IMR-90 (cell line): ENCODE measurements at regions not wholly inside any gene's neighbourhood (a gene's known extent, or its start where the extent isn't known, plus 50 kb on each side); places are given as distances from the start of the nearest gene placed in this dataset.

ENCODE experiments used
- ATAC-seq: fragments of 200-7000 bp; cut with Tn5 transposase; 2 replicates; pipeline ENCODE4 v1.9.1; 2020; ENCODE audit warnings: low read depth, mild to moderate bottlenecking, moderate library complexity
- BruUV-seq: library from RNA; stranded (reverse); fragments of 400-500 nt; replicated peaks from 2 replicates; lab custom pipeline; 2021; lab: Mats Ljungman, UMichigan
- CTCF ChIA-PET: fragments of 300-600 bp; formaldehyde crosslinking; extraction: SDS; loops from one replicate; lab custom pipeline; 2021; ENCODE audit warnings: antibody characterized with exemption; lab: Yijun Ruan, JAX
- POLR2A ChIA-PET: fragments of 300-600 bp; sonication (Branson Sonifier 250); formaldehyde crosslinking; loops from one replicate; lab custom pipeline; 2022; ENCODE audit warnings: antibody characterized with exemption; ENCODE audit not compliant: unreplicated experiment; lab: Charles Lee
- DNase-seq: peaks from one replicate; pipeline ENCODE4 v3.0.0; 2013
- H2AFZ ChIP-seq: replicated peaks from 2 replicates; pipeline ENCODE3; 2013; ENCODE audit warnings: low read length, mild to moderate bottlenecking; ENCODE audit not compliant: poor library complexity
- H2AK5ac ChIP-seq: 2 replicates; pipeline ENCODE4 v1.6.1; 2013; ENCODE audit warnings: low read depth, low read length, inconsistent platforms
- H2AK9ac ChIP-seq: replicated peaks from 2 replicates; pipeline ENCODE3; 2013; ENCODE audit warnings: mild to moderate bottlenecking, low read depth, low read length, moderate library complexity; ENCODE audit not compliant: poor library complexity
- H2BK120ac ChIP-seq: 2 replicates; pipeline ENCODE4 v1.6.1; 2013; ENCODE audit warnings: low read depth, low read length, inconsistent platforms
- H2BK15ac ChIP-seq: 3 replicates; pipeline ENCODE4 v1.6.1; 2013; ENCODE audit warnings: low read depth, low read length, inconsistent platforms
- H2BK20ac ChIP-seq: 2 replicates; pipeline ENCODE4 v1.6.1; 2013; ENCODE audit warnings: low read depth, mild to moderate bottlenecking, inconsistent platforms, low read length, moderate library complexity
- H2BK5ac ChIP-seq: 2 replicates; pipeline ENCODE4 v1.6.1; 2013; ENCODE audit warnings: mild to moderate bottlenecking, low read depth, low read length, inconsistent platforms; ENCODE audit not compliant: poor library complexity, severe bottlenecking
- H3K14ac ChIP-seq: replicated peaks from 2 replicates; pipeline ENCODE4 v1.6.1; 2013; ENCODE audit warnings: low read depth, low read length, inconsistent platforms
- H3K18ac ChIP-seq: 2 replicates; pipeline ENCODE4 v1.6.1; 2013; ENCODE audit warnings: low read depth, low read length, control low read depth
- H3K23ac ChIP-seq: 2 replicates; pipeline ENCODE4 v1.6.1; 2013; ENCODE audit warnings: low read depth, low read length, inconsistent platforms
- H3K27ac ChIP-seq: 2 replicates; pipeline ENCODE4 v1.5.1; 2013; ENCODE audit warnings: mild to moderate bottlenecking, control low read depth, low read length; ENCODE audit not compliant: insufficient read depth
- H3K27me3 ChIP-seq: 2 replicates; pipeline ENCODE4 v1.6.1; 2013; ENCODE audit warnings: low read length; ENCODE audit not compliant: control insufficient read depth, insufficient read depth
- H3K36me3 ChIP-seq: 2 replicates; pipeline ENCODE4 v1.6.1; 2013; ENCODE audit warnings: low read length, mixed read lengths; ENCODE audit not compliant: control insufficient read depth, insufficient read depth
- H3K4ac ChIP-seq: 2 replicates; pipeline ENCODE4 v1.6.1; 2013; ENCODE audit warnings: low read depth, low read length, inconsistent platforms
- H3K4me1 ChIP-seq: 2 replicates; pipeline ENCODE4 v1.6.1; 2013; ENCODE audit warnings: low read length, mixed read lengths; ENCODE audit not compliant: control insufficient read depth, insufficient read depth
- H3K4me2 ChIP-seq: 2 replicates; pipeline ENCODE4 v1.6.1; 2013; ENCODE audit warnings: low read depth, mild to moderate bottlenecking, control low read depth, low read length, moderate library complexity
- H3K4me3 ChIP-seq: 2 replicates; pipeline ENCODE4 v1.5.1; 2013; ENCODE audit warnings: low read depth, mild to moderate bottlenecking, control low read depth, low read length, moderate library complexity; ENCODE audit not compliant: insufficient read depth
- H3K56ac ChIP-seq: 2 replicates; pipeline ENCODE4 v1.6.1; 2013; ENCODE audit warnings: low read length, inconsistent platforms; ENCODE audit not compliant: insufficient read depth; ENCODE audit errors: extremely low read depth
- H3K79me1 ChIP-seq, 2 experiments: 2 replicates each; pipeline ENCODE4 v1.6.1; 2013; ENCODE audit warnings: low read length in 2 of 2, inconsistent platforms in 1 of 2, low read depth in 1 of 2
- H3K9ac ChIP-seq: 2 replicates; pipeline ENCODE4 v1.6.1; 2013; ENCODE audit warnings: low read depth, low read length, control low read depth
- H3K9me1 ChIP-seq: 2 replicates; pipeline ENCODE4 v1.6.1; 2013; ENCODE audit warnings: low read length, inconsistent platforms; ENCODE audit not compliant: insufficient read depth
- H3K9me3 ChIP-seq: 2 replicates; pipeline ENCODE4 v1.6.1; 2013; ENCODE audit warnings: low read length; ENCODE audit not compliant: control insufficient read depth, insufficient read depth
- H4K20me1 ChIP-seq: 2 replicates; pipeline ENCODE4 v1.6.1; 2013; ENCODE audit warnings: low read length, inconsistent platforms; ENCODE audit not compliant: insufficient read depth
- H4K5ac ChIP-seq: 2 replicates; pipeline ENCODE4 v1.6.1; 2013; ENCODE audit warnings: mild to moderate bottlenecking, low read depth, low read length, control low read depth
- H4K8ac ChIP-seq, 2 experiments: 2 replicates each; pipeline ENCODE4 v1.6.1; 2013; ENCODE audit warnings: low read depth in 2 of 2, low read length in 2 of 2, control low read depth in 1 of 2, inconsistent platforms in 1 of 2
- H4K91ac ChIP-seq: 2 replicates; pipeline ENCODE4 v1.6.1; 2013; ENCODE audit warnings: low read depth, low read length, inconsistent platforms; ENCODE audit not compliant: insufficient read depth
- BHLHE40 ChIP-seq: fragments of 150-350 bp; IDR thresholded peaks from 2 replicates; pipeline ENCODE4 v1.6.1; 2016; ENCODE audit warnings: mild to moderate bottlenecking, low read depth, low read length
- CEBPB ChIP-seq: IDR thresholded peaks from 2 replicates; pipeline ENCODE4 v1.6.1; 2012; ENCODE audit warnings: low read depth, low read length, improper control_type of control experiment
- CHD1 ChIP-seq: IDR thresholded peaks from 2 replicates; pipeline ENCODE4 v1.6.1; 2012; ENCODE audit warnings: low read depth, low read length, improper control_type of control experiment
- FOS ChIP-seq: fragments of 150-350 bp; IDR thresholded peaks from 2 replicates; pipeline ENCODE4 v1.6.1; 2016; ENCODE audit warnings: low read depth, low read length
- MAFK ChIP-seq: IDR thresholded peaks from 2 replicates; pipeline ENCODE4 v1.6.1; 2012; ENCODE audit warnings: low read depth, low read length, improper control_type of control experiment
- MAZ ChIP-seq: IDR thresholded peaks from 2 replicates; pipeline ENCODE4 v1.6.1; 2012; ENCODE audit warnings: low read depth, mild to moderate bottlenecking, low read length, improper control_type of control experiment, moderate library complexity, borderline replicate concordance
- MXI1 ChIP-seq: IDR thresholded peaks from 2 replicates; pipeline ENCODE4 v1.6.1; 2012; ENCODE audit warnings: low read depth, mild to moderate bottlenecking, low read length, moderate library complexity, borderline replicate concordance
- NFE2L2 ChIP-seq: fragments of 150-350 bp; IDR thresholded peaks from 2 replicates; pipeline ENCODE4 v1.6.1; 2016; ENCODE audit warnings: low read depth, mild to moderate bottlenecking, low read length
- POLR2A ChIP-seq: IDR thresholded peaks from 2 replicates; pipeline ENCODE4 v1.6.1; 2012; ENCODE audit warnings: mild to moderate bottlenecking, low read depth, low read length
- RAD21 ChIP-seq: IDR thresholded peaks from 2 replicates; pipeline ENCODE4 v1.6.1; 2012; ENCODE audit warnings: low read length, improper control_type of control experiment
- RCOR1 ChIP-seq: IDR thresholded peaks from 2 replicates; pipeline ENCODE4 v1.6.1; 2012; ENCODE audit warnings: mild to moderate bottlenecking, low read length, improper control_type of control experiment; ENCODE audit not compliant: insufficient replicate concordance
- RFX5 ChIP-seq: IDR thresholded peaks from 2 replicates; pipeline ENCODE4 v1.8.0; 2012; ENCODE audit warnings: low read depth, mild to moderate bottlenecking, low read length, moderate library complexity
- SMC3 ChIP-seq: fragments of 150-350 bp; IDR thresholded peaks from 2 replicates; pipeline ENCODE4 v1.6.1; 2016; ENCODE audit warnings: low read depth, mild to moderate bottlenecking, antibody characterized with exemption, low read length, moderate library complexity
- WGBS, 2 experiments: methylation state at CpG; one replicate each; pipeline versions ENCODE4 v1.1.5 to v1.1.7; 2013; ENCODE audit warnings: missing lambda C conversion rate in 2 of 2; ENCODE audit not compliant: insufficient read length in 1 of 2; ENCODE audit errors: extremely low coverage in 2 of 2; 5-methylcytosine and 5-hydroxymethylcytosine counted together
- dilution Hi-C: fragments of 300-500 bp; cut with HindIII; formaldehyde crosslinking; loops from one replicate; pipeline ENCODE4 v1.14.3; 2018; ENCODE audit warnings: low sequenced_read_pairs; ENCODE audit not compliant: unreplicated experiment
- in situ Hi-C: fragments of 300-500 bp; cut with MboI; formaldehyde crosslinking; loops from 3 replicates; pipeline ENCODE4 v1.14.3; 2019; ENCODE audit warnings: low sequenced_read_pairs, inconsistent platforms, mixed read lengths
- intact Hi-C: fragments of 100-400 bp; cut with micrococcal nuclease; formaldehyde crosslinking; loops from 2 replicates; pipeline ENCODE4 v1.10.0; 2022
- TF ChIP-seq, protein P1 (sequence below): fragments of 150-350 bp; IDR thresholded peaks from 2 replicates; pipeline ENCODE4 v1.6.1; 2016; ENCODE audit warnings: low read depth, mild to moderate bottlenecking, low read length, moderate library complexity, borderline replicate concordance
- TF ChIP-seq, protein P2 (sequence below): fragments of 150-350 bp; IDR thresholded peaks from 2 replicates; pipeline ENCODE4 v1.6.1; 2017; ENCODE audit warnings: mild to moderate bottlenecking, antibody characterized with exemption, low read length, low read depth
- TF ChIP-seq, protein P3 (sequence below): conservative IDR thresholded peaks from 2 replicates; pipeline ENCODE4 v1.5.1; 2012; ENCODE audit warnings: mild to moderate bottlenecking, low read depth, low read length, improper control_type of control experiment

DNA sequence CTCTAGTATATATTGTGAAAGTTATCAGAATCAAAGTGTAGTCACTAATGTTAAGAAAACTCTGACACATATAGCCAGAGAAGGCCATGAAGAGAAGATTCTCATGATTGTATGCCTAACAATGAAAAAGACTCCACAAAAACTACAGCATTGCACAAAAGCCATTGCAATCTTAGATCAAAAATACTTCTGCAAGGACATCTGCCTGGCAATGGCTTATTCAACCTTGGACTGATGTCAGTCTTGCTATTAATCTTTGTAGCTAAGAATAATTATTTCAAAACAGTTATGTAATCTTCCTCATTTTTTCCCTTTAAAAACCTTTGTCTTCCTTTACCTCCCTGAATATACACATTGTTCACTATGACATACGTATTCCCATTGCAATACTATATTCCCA is 55.3 kb upstream of the SLC36A4 start:
- BruUV-seq: no TSS peak
- H3K9me1 ChIP-seq: no peaks in the 10 kb centered on the region

More for the DNA sequence above, 55.3 kb upstream of the SLC36A4 start:
- no peak overlapping the region for H2BK5ac ChIP-seq
- H4K20me1 ChIP-seq: no peaks in the 10 kb centered on the region
- H3K9me3 ChIP-seq: no peaks in the 10 kb centered on the region
- no peak overlapping the region for H2AK9ac ChIP-seq
- H4K5ac ChIP-seq: no peak overlapping the region
- ChIA-PET POLR2A (no interaction called here), CTCF (no interaction called here)
- no peak overlapping the region for H3K14ac ChIP-seq
- no peak overlapping the region for H2BK120ac ChIP-seq
- no peaks in the 10 kb centered on the region for H3K4me1 ChIP-seq
- H3K36me3 ChIP-seq: no peaks in the 10 kb centered on the region
- no peak overlapping the region for H2AK5ac ChIP-seq
- H3K4me3 ChIP-seq: no peak overlapping the region
- H3K56ac ChIP-seq: no peak overlapping the region
- H3K18ac ChIP-seq: no peak overlapping the region
- intact Hi-C loops (no loop called here), in situ Hi-C loops (no loop called here), dilution Hi-C loops (no loop called here)
- no peak overlapping the region for H3K23ac ChIP-seq
- WGBS, 2 experiments: no CpG with 5 or more reads among the region's 1 CpG
- ATAC-seq: no peak
- H3K4me2 ChIP-seq: no peak overlapping the region
- H4K8ac ChIP-seq: no peak overlapping the region
- H4K91ac ChIP-seq: no peak overlapping the region
- no peak overlapping the region for H3K27ac ChIP-seq
- no peak for DNase-seq
- peaks cover 2% of the 10 kb centered on the region for H3K27me3 ChIP-seq
- H3K9ac ChIP-seq: no peak overlapping the region
- TF ChIP-seq MXI1: no peak
- no peak for TF ChIP-seq NFE2L2
- TF ChIP-seq, protein P1, sequence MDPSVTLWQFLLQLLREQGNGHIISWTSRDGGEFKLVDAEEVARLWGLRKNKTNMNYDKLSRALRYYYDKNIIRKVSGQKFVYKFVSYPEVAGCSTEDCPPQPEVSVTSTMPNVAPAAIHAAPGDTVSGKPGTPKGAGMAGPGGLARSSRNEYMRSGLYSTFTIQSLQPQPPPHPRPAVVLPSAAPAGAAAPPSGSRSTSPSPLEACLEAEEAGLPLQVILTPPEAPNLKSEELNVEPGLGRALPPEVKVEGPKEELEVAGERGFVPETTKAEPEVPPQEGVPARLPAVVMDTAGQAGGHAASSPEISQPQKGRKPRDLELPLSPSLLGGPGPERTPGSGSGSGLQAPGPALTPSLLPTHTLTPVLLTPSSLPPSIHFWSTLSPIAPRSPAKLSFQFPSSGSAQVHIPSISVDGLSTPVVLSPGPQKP: no peak
- TF ChIP-seq BHLHE40: no peak
- no peak for TF ChIP-seq MAZ
- no peak for TF ChIP-seq RFX5
- TF ChIP-seq RCOR1: no peak
- TF ChIP-seq MAFK: no peak
- no peak for TF ChIP-seq POLR2A
- TF ChIP-seq SMC3: no peak
- no peak for TF ChIP-seq CEBPB
- TF ChIP-seq, protein P2, sequence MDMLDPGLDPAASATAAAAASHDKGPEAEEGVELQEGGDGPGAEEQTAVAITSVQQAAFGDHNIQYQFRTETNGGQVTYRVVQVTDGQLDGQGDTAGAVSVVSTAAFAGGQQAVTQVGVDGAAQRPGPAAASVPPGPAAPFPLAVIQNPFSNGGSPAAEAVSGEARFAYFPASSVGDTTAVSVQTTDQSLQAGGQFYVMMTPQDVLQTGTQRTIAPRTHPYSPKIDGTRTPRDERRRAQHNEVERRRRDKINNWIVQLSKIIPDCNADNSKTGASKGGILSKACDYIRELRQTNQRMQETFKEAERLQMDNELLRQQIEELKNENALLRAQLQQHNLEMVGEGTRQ: no peak
- TF ChIP-seq, protein P3, sequence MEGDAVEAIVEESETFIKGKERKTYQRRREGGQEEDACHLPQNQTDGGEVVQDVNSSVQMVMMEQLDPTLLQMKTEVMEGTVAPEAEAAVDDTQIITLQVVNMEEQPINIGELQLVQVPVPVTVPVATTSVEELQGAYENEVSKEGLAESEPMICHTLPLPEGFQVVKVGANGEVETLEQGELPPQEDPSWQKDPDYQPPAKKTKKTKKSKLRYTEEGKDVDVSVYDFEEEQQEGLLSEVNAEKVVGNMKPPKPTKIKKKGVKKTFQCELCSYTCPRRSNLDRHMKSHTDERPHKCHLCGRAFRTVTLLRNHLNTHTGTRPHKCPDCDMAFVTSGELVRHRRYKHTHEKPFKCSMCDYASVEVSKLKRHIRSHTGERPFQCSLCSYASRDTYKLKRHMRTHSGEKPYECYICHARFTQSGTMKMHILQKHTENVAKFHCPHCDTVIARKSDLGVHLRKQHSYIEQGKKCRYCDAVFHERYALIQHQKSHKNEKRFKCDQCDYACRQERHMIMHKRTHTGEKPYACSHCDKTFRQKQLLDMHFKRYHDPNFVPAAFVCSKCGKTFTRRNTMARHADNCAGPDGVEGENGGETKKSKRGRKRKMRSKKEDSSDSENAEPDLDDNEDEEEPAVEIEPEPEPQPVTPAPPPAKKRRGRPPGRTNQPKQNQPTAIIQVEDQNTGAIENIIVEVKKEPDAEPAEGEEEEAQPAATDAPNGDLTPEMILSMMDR: no peak
- TF ChIP-seq FOS: no peak
- TF ChIP-seq RAD21: no peak
- TF ChIP-seq CHD1: no peak
- H3K4ac ChIP-seq: no peak overlapping the region
- no peaks in the 10 kb centered on the region for H3K79me1 ChIP-seq
- H2AFZ ChIP-seq: no peak overlapping the region
- no peak overlapping the region for H2BK15ac ChIP-seq
- H2BK20ac ChIP-seq: no peak overlapping the region
